Nephron progenitor cell (in vitro differentiated cells): ENCODE measurements at regions not wholly inside any gene's neighbourhood (a gene's known extent, or its start where the extent isn't known, plus 50 kb on each side); places are given as distances from the start of the nearest gene placed in this dataset.
"Not testable (repeated sequence)": the region's sequence is repeated elsewhere in the genome, so short reads cannot be mapped to it uniquely, and the experiment has no call there.

ENCODE experiments used
- DNase-seq: peaks from one replicate; pipeline ENCODE4 v3.0.0; 2021
- H3K27ac Mint-ChIP-seq: 2 replicates; pipeline ENCODE4 v1.8.0; 2021; ENCODE audit warnings: mild to moderate bottlenecking, moderate library complexity, mixed read lengths
- H3K27me3 Mint-ChIP-seq: 2 replicates; pipeline ENCODE4 v1.8.0; 2021; ENCODE audit warnings: mild to moderate bottlenecking, low read depth, mixed read lengths; ENCODE audit not compliant: poor library complexity
- H3K36me3 Mint-ChIP-seq: 2 replicates; pipeline ENCODE4 v1.8.0; 2021; ENCODE audit warnings: low read depth, mixed read lengths
- H3K4me1 Mint-ChIP-seq: 2 replicates; pipeline ENCODE4 v1.8.0; 2021; ENCODE audit warnings: mixed read lengths
- H3K4me3 Mint-ChIP-seq: 2 replicates; pipeline ENCODE4 v1.8.0; 2021; ENCODE audit warnings: mild to moderate bottlenecking, moderate library complexity, mixed read lengths
- H3K9me3 Mint-ChIP-seq: 2 replicates; pipeline ENCODE4 v1.8.0; 2021; ENCODE audit warnings: mild to moderate bottlenecking, moderate library complexity, mixed read lengths
- CTCF ChIP-seq: fragments of 200-600 bp; sonication (generic); IDR thresholded peaks from 2 replicates; pipeline ENCODE4 v1.5.0; 2021; ENCODE audit warnings: antibody characterized with exemption

- Mint-ChIP-seq H3K9me3 (no peaks in the 10 kb centered on the region), H3K4me3 (no peak overlapping the region), H3K27ac (no peak overlapping the region), H3K36me3 (no peaks in the 10 kb centered on the region), H3K27me3 (peaks cover 5% of the 10 kb centered on the region), H3K4me1 (peaks cover 25% of the 10 kb centered on the region)
- DNase-seq: no peak
- TF ChIP-seq CTCF: no peak
These were observed 230.3 kb upstream of the PRSS58 start for GRCh38 chr7:142488036-142488633.

GRCh38 chr7:142487565-142487964, 229.7 kb upstream of the PRSS58 start:
- not testable (repeated sequence) for H3K27ac Mint-ChIP-seq, DNase-seq, H3K4me3 Mint-ChIP-seq, H3K9me3 Mint-ChIP-seq, H3K36me3 Mint-ChIP-seq, H3K27me3 Mint-ChIP-seq
- H3K4me1 Mint-ChIP-seq: peaks cover 25% of the 10 kb centered on the region

GRCh38 chr7:142487124-142487523, 229.3 kb upstream of the PRSS58 start:
- Mint-ChIP-seq H3K27me3 (peaks cover 5% of the 10 kb centered on the region), H3K9me3 (no peaks in the 10 kb centered on the region), H3K36me3 (no peaks in the 10 kb centered on the region), H3K27ac (peak overlapping the region; percentile 69), H3K4me1 (peaks cover 25% of the 10 kb centered on the region), H3K4me3 (no peak overlapping the region)
- no peak for TF ChIP-seq CTCF
- no peak for DNase-seq

- Mint-ChIP-seq H3K27ac (no peak overlapping the region), H3K9me3 (no peaks in the 10 kb centered on the region), H3K36me3 (no peaks in the 10 kb centered on the region), H3K27me3 (peaks cover 8% of the 10 kb centered on the region), H3K4me3 (no peak overlapping the region), H3K4me1 (peaks cover 25% of the 10 kb centered on the region)
- peak; percentile 18 for DNase-seq
- peak; percentile 35 for TF ChIP-seq CTCF
These were observed 227.9 kb upstream of the PRSS58 start for GRCh38 chr7:142485617-142486226.

GRCh38 chr7:142483659-142484317, 225.9 kb upstream of the PRSS58 start:
- TF ChIP-seq CTCF: no peak
- H3K27ac Mint-ChIP-seq: no peak overlapping the region
- H3K9me3 Mint-ChIP-seq: no peaks in the 10 kb centered on the region
- no peaks in the 10 kb centered on the region for H3K36me3 Mint-ChIP-seq
- peaks cover 3% of the 10 kb centered on the region for H3K27me3 Mint-ChIP-seq
- peaks cover 22% of the 10 kb centered on the region for H3K4me1 Mint-ChIP-seq
- DNase-seq: no peak
- no peak overlapping the region for H3K4me3 Mint-ChIP-seq

- DNase-seq: peak; percentile 56
- peaks cover 3% of the 10 kb centered on the region for H3K27me3 Mint-ChIP-seq
- peaks cover 21% of the 10 kb centered on the region for H3K4me1 Mint-ChIP-seq
- no peak overlapping the region for H3K4me3 Mint-ChIP-seq
- TF ChIP-seq CTCF: peak; percentile 68
- no peaks in the 10 kb centered on the region for H3K9me3 Mint-ChIP-seq
- H3K27ac Mint-ChIP-seq: no peak overlapping the region
- no peaks in the 10 kb centered on the region for H3K36me3 Mint-ChIP-seq
These were observed 225.2 kb upstream of the PRSS58 start for GRCh38 chr7:142482891-142483658.
